ENCODE measurements at regions not wholly inside any gene's neighbourhood (a gene's known extent, or its start where the extent isn't known, plus 50 kb on each side); places are given as distances from the start of the nearest gene placed in this dataset.

DNA sequence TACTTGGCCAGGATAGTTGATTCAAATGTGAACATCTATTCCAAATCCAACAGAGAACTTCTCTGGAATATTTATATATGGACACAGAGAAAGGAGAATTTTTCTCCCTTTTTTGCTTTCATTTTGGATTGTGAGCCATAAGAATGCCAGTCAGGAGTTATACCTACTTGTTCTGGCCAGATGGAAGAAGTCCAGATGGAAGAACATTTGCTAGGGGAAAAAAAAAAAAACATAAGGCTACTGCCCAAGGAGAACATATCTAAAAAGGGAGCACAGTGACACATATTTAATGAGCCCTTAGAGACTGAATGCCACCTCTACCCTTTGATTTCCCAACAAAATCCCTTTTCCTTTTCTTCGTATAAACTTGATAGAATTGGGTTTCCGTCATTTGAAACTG, 61.7 kb upstream of the PPP2R2B start:
- intact Hi-C loops (cut with DNase I; ENCODE audit: low total_unique reads) (no loop called here), in situ Hi-C loops (cut with MboI; ENCODE audit: low pct_ligation_motif_present in 1 of 4, low pct_unique_long_range_greater_than_20kb in 1 of 4, low sequenced_read_pairs in 3 of 4) (no loop called here)
- no peak overlapping the region for H3K4me3 ChIP-seq
- H3K27ac ChIP-seq: no peak overlapping the region
- no peaks in the 10 kb centered on the region for H3K36me3 ChIP-seq
- H3K27me3 ChIP-seq: no peaks in the 10 kb centered on the region
- WGBS, 2 donors (ENCODE audit: low coverage in 1 of 2): 79 to 92% methylated on average over 2 of the region's 2 CpGs
- H3K9me3 ChIP-seq: no peaks in the 10 kb centered on the region
- DNase-seq: no peak
- H3K4me1 ChIP-seq: no peaks in the 10 kb centered on the region
- TF ChIP-seq CTCF (IDR thresholded peaks at IDR 0.05): no peak
- TF ChIP-seq POLR2AphosphoS5 (IDR thresholded peaks at IDR 0.05): no peak
- no peak for TF ChIP-seq EP300 (IDR thresholded peaks at IDR 0.05; ENCODE audit: low read depth)
- TF ChIP-seq POLR2A (IDR thresholded peaks at IDR 0.05): no peak

- TF ChIP-seq CTCF (IDR thresholded peaks at IDR 0.05) (no peak), EP300 (IDR thresholded peaks at IDR 0.05; ENCODE audit: low read depth) (no peak), POLR2A (IDR thresholded peaks at IDR 0.05) (no peak), POLR2AphosphoS5 (IDR thresholded peaks at IDR 0.05) (no peak)
- Histone ChIP-seq H3K27me3 (no peaks in the 10 kb centered on the region), H3K36me3 (no peaks in the 10 kb centered on the region), H3K9me3 (no peaks in the 10 kb centered on the region), H3K4me3 (no peak overlapping the region), H3K4me1 (no peaks in the 10 kb centered on the region), H3K27ac (no peak overlapping the region)
- in situ Hi-C loops (cut with MboI; ENCODE audit: low pct_ligation_motif_present in 1 of 4, low pct_unique_long_range_greater_than_20kb in 1 of 4, low sequenced_read_pairs in 3 of 4): no loop called here
- no peak for DNase-seq
- intact Hi-C loops (cut with DNase I; ENCODE audit: low total_unique reads): no loop called here
- WGBS, 2 donors (ENCODE audit: low coverage in 1 of 2): 93 to 97% methylated on average over 3 of the region's 3 CpGs
These were observed 65.5 kb upstream of the PPP2R2B start for GRCh38 chr5:146944019-146944418.

- no peak for DNase-seq
- no peaks in the 10 kb centered on the region for H3K4me1 ChIP-seq
- no peaks in the 10 kb centered on the region for H3K27me3 ChIP-seq
- in situ Hi-C loops (cut with MboI; ENCODE audit: low pct_ligation_motif_present in 1 of 4, low pct_unique_long_range_greater_than_20kb in 1 of 4, low sequenced_read_pairs in 3 of 4) (no loop called here), intact Hi-C loops (cut with DNase I; ENCODE audit: low total_unique reads) (no loop called here)
- no peaks in the 10 kb centered on the region for H3K9me3 ChIP-seq
- H3K4me3 ChIP-seq: no peak overlapping the region
- 44 to 61% methylated on average over 2 to 4 of the region's 4 CpGs for WGBS, 2 donors (ENCODE audit: low coverage in 1 of 2)
- TF ChIP-seq POLR2AphosphoS5 (IDR thresholded peaks at IDR 0.05) (no peak), CTCF (IDR thresholded peaks at IDR 0.05) (no peak), EP300 (IDR thresholded peaks at IDR 0.05; ENCODE audit: low read depth) (no peak), POLR2A (IDR thresholded peaks at IDR 0.05) (no peak)
- H3K27ac ChIP-seq: no peak overlapping the region
- H3K36me3 ChIP-seq: no peaks in the 10 kb centered on the region
These were observed 66.4 kb upstream of the PPP2R2B start for GRCh38 chr5:146944764-146945616.

DNA sequence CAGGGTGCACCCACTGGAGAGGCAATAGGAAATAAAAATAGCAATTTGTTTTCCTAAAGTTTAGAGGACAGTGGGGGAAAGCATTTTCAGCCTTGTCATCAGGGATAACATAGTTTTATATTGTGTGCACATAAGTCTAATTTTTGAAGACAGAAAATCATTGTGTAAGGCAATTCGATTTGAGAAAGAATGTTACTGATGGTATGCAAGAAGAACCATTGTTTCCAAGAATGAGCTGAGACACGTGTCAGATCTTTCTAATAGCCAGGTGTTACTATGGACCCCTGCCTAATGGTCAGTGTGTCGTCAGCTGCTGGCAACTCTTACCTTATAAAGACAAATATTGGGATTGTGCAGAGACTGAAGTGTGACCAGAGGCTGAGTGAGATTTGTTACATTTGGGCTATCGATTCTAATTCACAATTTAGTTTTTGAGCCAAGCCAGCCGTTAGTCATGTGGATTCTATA, 67.1 kb upstream of the PPP2R2B start:
- intact Hi-C loops (cut with DNase I; ENCODE audit: low total_unique reads): no loop called here
- H3K4me1 ChIP-seq: no peaks in the 10 kb centered on the region
- H3K27me3 ChIP-seq: no peaks in the 10 kb centered on the region
- TF ChIP-seq POLR2AphosphoS5 (IDR thresholded peaks at IDR 0.05) (no peak), EP300 (IDR thresholded peaks at IDR 0.05; ENCODE audit: low read depth) (no peak), CTCF (IDR thresholded peaks at IDR 0.05) (no peak), POLR2A (IDR thresholded peaks at IDR 0.05) (no peak)
- H3K27ac ChIP-seq: no peak overlapping the region
- no peaks in the 10 kb centered on the region for H3K9me3 ChIP-seq
- H3K4me3 ChIP-seq: no peak overlapping the region
- in situ Hi-C loops (cut with MboI; ENCODE audit: low pct_ligation_motif_present in 1 of 4, low pct_unique_long_range_greater_than_20kb in 1 of 4, low sequenced_read_pairs in 3 of 4): no loop called here
- DNase-seq: no peak
- WGBS, 2 donors (ENCODE audit: low coverage in 1 of 2): 46 to 51% methylated on average over 3 to 5 of the region's 5 CpGs
- H3K36me3 ChIP-seq: no peaks in the 10 kb centered on the region
